ENCODE measurements at regions not wholly inside any gene's neighbourhood (a gene's known extent, or its start where the extent isn't known, plus 50 kb on each side); places are given as distances from the start of the nearest gene placed in this dataset.

DNA sequence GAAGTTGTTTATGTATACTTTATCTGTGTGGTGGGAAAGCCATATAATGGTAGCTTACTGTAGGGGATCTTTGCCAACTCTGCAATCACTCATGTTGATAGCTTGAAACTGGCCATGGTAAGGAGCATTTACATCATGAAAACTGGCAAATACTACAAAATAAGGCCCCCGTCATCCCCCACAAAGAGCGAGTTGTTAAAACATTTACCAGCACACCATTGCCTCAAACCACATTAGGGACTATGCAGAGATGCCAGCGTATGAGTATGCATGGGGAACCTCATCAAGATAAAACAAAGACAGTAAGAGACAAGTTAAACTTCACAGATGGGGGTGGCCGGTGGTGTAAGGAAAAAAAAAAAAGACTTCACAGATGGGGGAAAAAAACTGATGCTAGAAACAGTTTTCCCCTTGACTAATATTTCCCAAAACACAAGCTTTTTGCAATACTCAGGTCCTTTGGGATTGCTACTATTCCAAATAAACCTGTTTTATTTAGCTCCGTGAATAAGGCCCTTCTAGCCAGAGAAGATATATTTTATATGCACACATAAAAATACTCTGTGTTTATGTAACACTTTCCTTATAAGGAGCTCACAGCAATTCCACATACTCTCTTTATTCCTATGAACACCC lies 70.6 kb upstream of the SERP2 start:
- TF ChIP-seq, protein P1, sequence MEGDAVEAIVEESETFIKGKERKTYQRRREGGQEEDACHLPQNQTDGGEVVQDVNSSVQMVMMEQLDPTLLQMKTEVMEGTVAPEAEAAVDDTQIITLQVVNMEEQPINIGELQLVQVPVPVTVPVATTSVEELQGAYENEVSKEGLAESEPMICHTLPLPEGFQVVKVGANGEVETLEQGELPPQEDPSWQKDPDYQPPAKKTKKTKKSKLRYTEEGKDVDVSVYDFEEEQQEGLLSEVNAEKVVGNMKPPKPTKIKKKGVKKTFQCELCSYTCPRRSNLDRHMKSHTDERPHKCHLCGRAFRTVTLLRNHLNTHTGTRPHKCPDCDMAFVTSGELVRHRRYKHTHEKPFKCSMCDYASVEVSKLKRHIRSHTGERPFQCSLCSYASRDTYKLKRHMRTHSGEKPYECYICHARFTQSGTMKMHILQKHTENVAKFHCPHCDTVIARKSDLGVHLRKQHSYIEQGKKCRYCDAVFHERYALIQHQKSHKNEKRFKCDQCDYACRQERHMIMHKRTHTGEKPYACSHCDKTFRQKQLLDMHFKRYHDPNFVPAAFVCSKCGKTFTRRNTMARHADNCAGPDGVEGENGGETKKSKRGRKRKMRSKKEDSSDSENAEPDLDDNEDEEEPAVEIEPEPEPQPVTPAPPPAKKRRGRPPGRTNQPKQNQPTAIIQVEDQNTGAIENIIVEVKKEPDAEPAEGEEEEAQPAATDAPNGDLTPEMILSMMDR (IDR thresholded peaks at IDR 0.05 in 2 of 3, conservative IDR thresholded peaks at IDR 0.05 in 1 of 3; ENCODE audit: control insufficient read depth in 2 of 3, extremely low read depth in 1 of 3, insufficient read depth in 1 of 3, low read depth in 3 of 3, low read length in 3 of 3), result no peak
- TF ChIP-seq RELA (IDR thresholded peaks at IDR 0.05; ENCODE audit: borderline replicate concordance, partially characterized antibody), result no peak
- TF ChIP-seq, protein P2, sequence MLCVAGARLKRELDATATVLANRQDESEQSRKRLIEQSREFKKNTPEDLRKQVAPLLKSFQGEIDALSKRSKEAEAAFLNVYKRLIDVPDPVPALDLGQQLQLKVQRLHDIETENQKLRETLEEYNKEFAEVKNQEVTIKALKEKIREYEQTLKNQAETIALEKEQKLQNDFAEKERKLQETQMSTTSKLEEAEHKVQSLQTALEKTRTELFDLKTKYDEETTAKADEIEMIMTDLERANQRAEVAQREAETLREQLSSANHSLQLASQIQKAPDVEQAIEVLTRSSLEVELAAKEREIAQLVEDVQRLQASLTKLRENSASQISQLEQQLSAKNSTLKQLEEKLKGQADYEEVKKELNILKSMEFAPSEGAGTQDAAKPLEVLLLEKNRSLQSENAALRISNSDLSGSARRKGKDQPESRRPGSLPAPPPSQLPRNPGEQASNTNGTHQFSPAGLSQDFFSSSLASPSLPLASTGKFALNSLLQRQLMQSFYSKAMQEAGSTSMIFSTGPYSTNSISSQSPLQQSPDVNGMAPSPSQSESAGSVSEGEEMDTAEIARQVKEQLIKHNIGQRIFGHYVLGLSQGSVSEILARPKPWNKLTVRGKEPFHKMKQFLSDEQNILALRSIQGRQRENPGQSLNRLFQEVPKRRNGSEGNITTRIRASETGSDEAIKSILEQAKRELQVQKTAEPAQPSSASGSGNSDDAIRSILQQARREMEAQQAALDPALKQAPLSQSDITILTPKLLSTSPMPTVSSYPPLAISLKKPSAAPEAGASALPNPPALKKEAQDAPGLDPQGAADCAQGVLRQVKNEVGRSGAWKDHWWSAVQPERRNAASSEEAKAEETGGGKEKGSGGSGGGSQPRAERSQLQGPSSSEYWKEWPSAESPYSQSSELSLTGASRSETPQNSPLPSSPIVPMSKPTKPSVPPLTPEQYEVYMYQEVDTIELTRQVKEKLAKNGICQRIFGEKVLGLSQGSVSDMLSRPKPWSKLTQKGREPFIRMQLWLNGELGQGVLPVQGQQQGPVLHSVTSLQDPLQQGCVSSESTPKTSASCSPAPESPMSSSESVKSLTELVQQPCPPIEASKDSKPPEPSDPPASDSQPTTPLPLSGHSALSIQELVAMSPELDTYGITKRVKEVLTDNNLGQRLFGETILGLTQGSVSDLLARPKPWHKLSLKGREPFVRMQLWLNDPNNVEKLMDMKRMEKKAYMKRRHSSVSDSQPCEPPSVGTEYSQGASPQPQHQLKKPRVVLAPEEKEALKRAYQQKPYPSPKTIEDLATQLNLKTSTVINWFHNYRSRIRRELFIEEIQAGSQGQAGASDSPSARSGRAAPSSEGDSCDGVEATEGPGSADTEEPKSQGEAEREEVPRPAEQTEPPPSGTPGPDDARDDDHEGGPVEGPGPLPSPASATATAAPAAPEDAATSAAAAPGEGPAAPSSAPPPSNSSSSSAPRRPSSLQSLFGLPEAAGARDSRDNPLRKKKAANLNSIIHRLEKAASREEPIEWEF (IDR thresholded peaks at IDR 0.05; ENCODE audit: insufficient replicate concordance, low read depth, low read length), result no peak
- TF ChIP-seq RCOR1 (conservative IDR thresholded peaks at IDR 0.05; ENCODE audit: low read depth, low read length), result no peak
- TF ChIP-seq JUND (IDR thresholded peaks at IDR 0.05; ENCODE audit: low read depth, low read length), result no peak
- no peak for TF ChIP-seq POLR2A (IDR thresholded peaks at IDR 0.05; ENCODE audit: low read depth, low read length)
- no peak for TF ChIP-seq YY1 (IDR thresholded peaks at IDR 0.05; ENCODE audit: low read depth, low read length)
- no peak for TF ChIP-seq EP300 (IDR thresholded peaks at IDR 0.05; ENCODE audit: borderline replicate concordance in 1 of 2, control insufficient read depth in 1 of 2, low read depth in 2 of 2, low read length in 2 of 2)
- no peak for TF ChIP-seq NBN (IDR thresholded peaks at IDR 0.05)
- TF ChIP-seq POLR2AphosphoS5 (IDR thresholded peaks at IDR 0.05; ENCODE audit: low read length), result no peak

Data from GM12878 (cell line).